ENCODE measurements at regions not wholly inside any gene's neighbourhood (a gene's known extent, or its start where the extent isn't known, plus 50 kb on each side); places are given as distances from the start of the nearest gene placed in this dataset.

DNA sequence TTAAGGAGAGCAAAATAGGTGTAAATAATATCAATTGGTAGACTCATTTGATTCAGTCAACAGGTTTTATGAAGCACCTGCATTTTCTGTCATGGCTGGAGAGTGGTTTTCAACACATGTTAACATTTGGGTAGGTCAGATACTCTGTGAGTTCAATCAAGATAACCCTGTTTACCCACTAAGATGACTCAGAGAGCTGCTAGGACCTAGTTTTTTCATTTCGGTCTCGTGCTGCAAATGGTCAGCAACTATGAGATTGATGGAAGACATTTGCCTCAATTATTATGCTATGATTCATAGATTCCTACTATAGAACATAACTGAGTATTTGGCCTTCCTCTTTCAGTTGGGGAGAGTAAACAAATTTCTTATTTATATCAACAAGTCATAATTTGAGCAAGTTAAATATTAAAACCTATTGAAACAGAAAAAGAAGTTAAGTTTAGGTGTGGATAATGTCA is 391.4 kb upstream of the CITED2 start:
- TF ChIP-seq MYC (IDR thresholded peaks at IDR 0.05; ENCODE audit: low read depth, low read length) = no peak
- TF ChIP-seq, protein P1, sequence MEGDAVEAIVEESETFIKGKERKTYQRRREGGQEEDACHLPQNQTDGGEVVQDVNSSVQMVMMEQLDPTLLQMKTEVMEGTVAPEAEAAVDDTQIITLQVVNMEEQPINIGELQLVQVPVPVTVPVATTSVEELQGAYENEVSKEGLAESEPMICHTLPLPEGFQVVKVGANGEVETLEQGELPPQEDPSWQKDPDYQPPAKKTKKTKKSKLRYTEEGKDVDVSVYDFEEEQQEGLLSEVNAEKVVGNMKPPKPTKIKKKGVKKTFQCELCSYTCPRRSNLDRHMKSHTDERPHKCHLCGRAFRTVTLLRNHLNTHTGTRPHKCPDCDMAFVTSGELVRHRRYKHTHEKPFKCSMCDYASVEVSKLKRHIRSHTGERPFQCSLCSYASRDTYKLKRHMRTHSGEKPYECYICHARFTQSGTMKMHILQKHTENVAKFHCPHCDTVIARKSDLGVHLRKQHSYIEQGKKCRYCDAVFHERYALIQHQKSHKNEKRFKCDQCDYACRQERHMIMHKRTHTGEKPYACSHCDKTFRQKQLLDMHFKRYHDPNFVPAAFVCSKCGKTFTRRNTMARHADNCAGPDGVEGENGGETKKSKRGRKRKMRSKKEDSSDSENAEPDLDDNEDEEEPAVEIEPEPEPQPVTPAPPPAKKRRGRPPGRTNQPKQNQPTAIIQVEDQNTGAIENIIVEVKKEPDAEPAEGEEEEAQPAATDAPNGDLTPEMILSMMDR (IDR thresholded peaks at IDR 0.05; ENCODE audit: low read depth, low read length) = no peak
- no peak for TF ChIP-seq POLR2A (IDR thresholded peaks at IDR 0.05; ENCODE audit: extremely low read depth, insufficient read length)
- TF ChIP-seq, protein P2, sequence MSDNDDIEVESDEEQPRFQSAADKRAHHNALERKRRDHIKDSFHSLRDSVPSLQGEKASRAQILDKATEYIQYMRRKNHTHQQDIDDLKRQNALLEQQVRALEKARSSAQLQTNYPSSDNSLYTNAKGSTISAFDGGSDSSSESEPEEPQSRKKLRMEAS (IDR thresholded peaks at IDR 0.05; ENCODE audit: low read depth, low read length) = no peak
- DNase-seq (ENCODE audit: low read depth) = peak; percentile 37
- no peak overlapping the region for H3K4me3 ChIP-seq (ENCODE audit: low read depth, low read length)

DNA sequence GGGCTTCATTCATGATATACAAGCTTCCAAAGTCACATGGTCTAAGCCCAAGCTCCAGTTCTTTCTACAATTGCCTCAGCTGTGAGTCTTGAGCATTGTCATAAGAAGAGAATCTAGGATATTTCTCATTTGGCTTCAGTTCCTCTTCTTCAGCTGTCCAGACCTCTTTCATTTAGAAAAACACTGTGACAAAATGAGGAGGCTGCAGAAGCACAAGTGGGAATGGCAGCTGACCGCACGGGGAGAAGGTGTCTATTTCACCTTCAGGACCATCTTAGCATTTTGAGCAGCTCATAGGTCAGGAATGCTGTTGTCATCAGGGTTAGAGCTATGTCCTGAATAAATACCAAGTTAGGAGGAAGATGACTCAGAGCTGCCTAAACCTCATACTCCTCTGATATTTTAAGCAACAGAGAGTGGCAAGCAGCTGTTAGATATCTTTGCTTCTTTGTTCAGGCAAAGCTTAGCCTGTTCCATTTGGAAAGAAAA is 390.1 kb upstream of the CITED2 start:
- no peak overlapping the region for H3K4me3 ChIP-seq (ENCODE audit: low read depth, low read length)
- peak; percentile 88 for DNase-seq (ENCODE audit: low read depth)
- TF ChIP-seq, protein P1 (IDR thresholded peaks at IDR 0.05; ENCODE audit: low read depth, low read length) = no peak
- TF ChIP-seq, protein P2 (IDR thresholded peaks at IDR 0.05; ENCODE audit: low read depth, low read length) = 0 out of 2 replicates have a peak, but pooled peaks have one; percentile 13
- 0 out of 2 replicates have a peak, but pooled peaks have one; percentile 22 for TF ChIP-seq MYC (IDR thresholded peaks at IDR 0.05; ENCODE audit: low read depth, low read length)
- no peak for TF ChIP-seq POLR2A (IDR thresholded peaks at IDR 0.05; ENCODE audit: extremely low read depth, insufficient read length)

DNA sequence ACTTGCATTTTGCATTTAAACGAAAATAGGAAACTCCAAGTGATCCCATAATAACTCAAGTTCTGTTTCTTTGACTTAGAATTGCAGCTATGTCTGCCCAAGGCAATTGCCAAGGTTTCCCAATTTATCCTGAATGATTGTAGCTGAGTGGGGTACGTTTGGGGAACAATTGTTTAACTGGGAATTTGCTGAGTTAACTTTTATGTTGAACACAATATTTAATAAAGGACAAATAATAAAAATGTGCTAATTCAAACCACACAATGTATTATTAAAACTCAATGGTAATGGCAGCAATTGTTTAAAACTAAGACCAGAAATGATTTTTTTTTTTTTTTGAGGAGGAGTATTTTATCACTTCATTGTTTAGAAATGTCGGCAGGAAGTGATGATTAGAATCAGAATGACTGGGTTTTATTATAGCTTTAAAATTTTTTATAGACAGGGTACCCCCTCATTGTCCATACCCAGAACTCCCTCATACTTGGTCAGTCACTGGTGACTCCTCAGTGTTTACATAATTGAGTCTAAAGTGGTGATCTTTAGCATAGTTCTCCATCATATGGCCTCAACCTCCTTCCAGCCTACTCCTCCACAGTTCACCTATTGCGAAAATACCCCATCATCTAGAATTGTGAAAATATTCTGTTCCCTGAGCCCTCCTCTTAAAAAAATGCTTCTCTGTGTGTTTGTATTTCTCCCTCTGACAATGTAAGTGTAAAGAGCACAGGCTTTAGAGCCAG is 389.2 kb upstream of the CITED2 start:
- TF ChIP-seq, protein P2 (IDR thresholded peaks at IDR 0.05; ENCODE audit: low read depth, low read length) = no peak
- TF ChIP-seq, protein P1 (IDR thresholded peaks at IDR 0.05; ENCODE audit: low read depth, low read length) = no peak
- no peak for TF ChIP-seq POLR2A (IDR thresholded peaks at IDR 0.05; ENCODE audit: extremely low read depth, insufficient read length)
- no peak for TF ChIP-seq MYC (IDR thresholded peaks at IDR 0.05; ENCODE audit: low read depth, low read length)
- DNase-seq (ENCODE audit: low read depth) = peak; percentile 81
- H3K4me3 ChIP-seq (ENCODE audit: low read depth, low read length) = no peak overlapping the region

DNA sequence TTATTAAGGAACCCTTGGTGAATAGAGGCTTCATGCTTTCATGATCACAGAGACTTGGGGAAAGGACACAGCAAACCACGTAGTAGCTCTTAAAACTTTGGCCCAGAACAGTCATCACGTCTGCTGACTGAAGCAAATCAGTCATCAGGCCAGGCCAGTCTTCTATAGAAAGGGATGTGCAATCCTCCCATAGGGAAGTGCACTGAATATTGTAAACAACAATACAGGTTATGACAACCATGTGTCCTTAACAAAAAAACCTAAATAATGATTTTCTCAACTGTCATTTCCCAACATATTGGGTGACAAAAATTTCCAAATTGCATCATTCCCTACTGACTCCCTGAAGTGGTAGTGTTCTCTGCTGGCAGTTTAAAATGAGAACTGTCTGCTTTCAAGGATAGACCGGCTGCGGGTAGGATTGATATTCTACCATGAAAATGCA is 388.2 kb upstream of the CITED2 start:
- peak; percentile 69 for DNase-seq (ENCODE audit: low read depth)
- no peak overlapping the region for H3K4me3 ChIP-seq (ENCODE audit: low read depth, low read length)
- TF ChIP-seq MYC (IDR thresholded peaks at IDR 0.05; ENCODE audit: low read depth, low read length) = no peak
- TF ChIP-seq POLR2A (IDR thresholded peaks at IDR 0.05; ENCODE audit: extremely low read depth, insufficient read length) = no peak
- TF ChIP-seq, protein P1 (IDR thresholded peaks at IDR 0.05; ENCODE audit: low read depth, low read length) = no peak
- TF ChIP-seq, protein P2 (IDR thresholded peaks at IDR 0.05; ENCODE audit: low read depth, low read length) = no peak

DNA sequence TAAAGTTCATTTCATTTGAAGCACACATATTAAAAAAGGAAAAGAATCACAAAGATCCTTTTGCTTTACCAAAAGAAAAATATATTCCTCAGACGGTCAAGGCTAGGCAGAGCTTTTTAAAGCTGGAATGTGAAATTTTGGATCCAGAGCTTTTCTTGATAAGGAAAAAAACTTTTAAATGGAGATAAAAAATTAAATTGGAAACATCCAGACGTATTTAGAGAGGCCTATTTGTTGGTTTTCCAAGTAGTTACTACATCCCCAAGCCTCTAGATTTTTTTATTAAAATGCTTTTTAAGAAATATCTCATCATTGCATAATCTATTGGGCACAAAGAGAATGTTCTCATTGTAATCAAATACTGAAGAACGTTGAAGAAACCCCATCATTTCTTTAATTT is 385.7 kb upstream of the CITED2 start:
- H3K4me3 ChIP-seq (ENCODE audit: low read depth, low read length) = no peak overlapping the region
- no peak for DNase-seq (ENCODE audit: low read depth)
- TF ChIP-seq, protein P1 (IDR thresholded peaks at IDR 0.05; ENCODE audit: low read depth, low read length) = no peak
- TF ChIP-seq MYC (IDR thresholded peaks at IDR 0.05; ENCODE audit: low read depth, low read length) (no peak), POLR2A (IDR thresholded peaks at IDR 0.05; ENCODE audit: extremely low read depth, insufficient read length) (no peak)
- TF ChIP-seq, protein P2 (IDR thresholded peaks at IDR 0.05; ENCODE audit: low read depth, low read length) = no peak
